ENCODE measurements at regions not wholly inside any gene's neighbourhood (a gene's known extent, or its start where the extent isn't known, plus 50 kb on each side); places are given as distances from the start of the nearest gene placed in this dataset.
"Not testable (repeated sequence)": the region's sequence is repeated elsewhere in the genome, so short reads cannot be mapped to it uniquely, and the experiment has no call there.

GRCh38 chr21:6072691-6073090, 4448.7 kb upstream of the TPTE start:
- H3K4me3 Mint-ChIP-seq; H3K9me3 Mint-ChIP-seq (ENCODE audit: insufficient read depth); ATAC-seq; H3K4me1 Mint-ChIP-seq (ENCODE audit: low read depth); CTCF ChIA-PET; POLR2A ChIA-PET; H3K27me3 Mint-ChIP-seq (ENCODE audit: low read depth); H3K27ac Mint-ChIP-seq; H3K36me3 Mint-ChIP-seq (ENCODE audit: low read depth); DNase-seq: not testable (repeated sequence)

DNA sequence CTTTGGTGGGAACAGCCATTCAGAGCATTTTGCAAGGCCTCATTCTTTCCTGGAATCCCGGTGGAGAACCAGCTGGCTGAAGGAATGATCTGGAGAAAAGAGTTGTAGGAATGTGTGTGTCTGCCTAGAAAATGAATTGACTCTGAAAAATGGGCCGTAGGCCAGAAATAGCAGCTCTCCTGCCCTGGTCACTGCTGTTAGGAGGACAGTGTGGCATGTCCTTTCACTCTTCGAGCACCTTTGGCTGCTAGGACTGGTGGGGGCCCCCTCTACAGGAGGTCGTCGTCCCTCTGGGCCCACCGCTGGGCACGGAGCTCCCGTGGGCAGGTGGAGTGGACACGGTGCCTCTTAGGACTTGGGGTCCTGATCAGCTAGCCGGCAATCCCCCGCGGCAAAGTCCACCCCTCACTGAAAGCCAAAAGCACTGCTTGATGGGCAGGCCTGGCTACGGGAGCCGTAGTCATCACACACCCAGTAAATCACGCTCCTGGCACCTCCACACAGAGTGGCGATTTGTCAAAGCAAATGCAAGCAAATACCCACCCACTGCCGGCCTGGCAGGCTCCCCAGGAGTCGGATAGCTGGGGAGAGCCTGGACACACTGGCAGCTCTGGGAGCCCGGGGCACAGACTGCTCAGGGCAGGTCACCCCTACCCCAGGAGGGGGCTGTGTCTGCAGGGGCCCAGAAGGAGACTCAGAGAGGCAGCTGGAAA, 4447.2 kb upstream of the TPTE start:
- H3K9me3 Mint-ChIP-seq (ENCODE audit: insufficient read depth); POLR2A ChIA-PET; H3K36me3 Mint-ChIP-seq (ENCODE audit: low read depth); ATAC-seq; H3K27ac Mint-ChIP-seq; H3K27me3 Mint-ChIP-seq (ENCODE audit: low read depth); DNase-seq; H3K4me1 Mint-ChIP-seq (ENCODE audit: low read depth); H3K4me3 Mint-ChIP-seq; CTCF ChIA-PET: not testable (repeated sequence)

DNA sequence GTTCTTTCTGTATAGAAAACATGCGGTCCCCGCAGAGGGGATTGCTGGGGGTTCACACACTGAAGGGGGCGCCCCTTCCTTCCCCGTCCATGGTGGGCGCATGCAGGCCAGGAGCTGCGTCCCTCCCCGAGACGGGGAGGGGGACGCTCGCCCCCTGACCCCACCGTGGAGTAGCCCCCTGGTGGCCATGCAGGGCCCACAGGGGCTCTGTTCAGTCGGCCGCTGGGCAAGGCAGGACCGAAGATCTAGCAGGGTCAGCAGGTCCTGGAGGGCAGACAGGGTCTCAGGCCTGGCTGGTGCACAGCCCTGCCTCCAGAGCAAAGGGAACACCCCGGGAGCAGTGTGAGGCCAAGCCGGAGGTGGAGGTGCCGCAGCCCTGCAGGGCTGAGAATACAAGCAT, 4446.4 kb upstream of the TPTE start:
- H3K27me3 Mint-ChIP-seq (ENCODE audit: low read depth); ATAC-seq: not testable (repeated sequence)

DNA sequence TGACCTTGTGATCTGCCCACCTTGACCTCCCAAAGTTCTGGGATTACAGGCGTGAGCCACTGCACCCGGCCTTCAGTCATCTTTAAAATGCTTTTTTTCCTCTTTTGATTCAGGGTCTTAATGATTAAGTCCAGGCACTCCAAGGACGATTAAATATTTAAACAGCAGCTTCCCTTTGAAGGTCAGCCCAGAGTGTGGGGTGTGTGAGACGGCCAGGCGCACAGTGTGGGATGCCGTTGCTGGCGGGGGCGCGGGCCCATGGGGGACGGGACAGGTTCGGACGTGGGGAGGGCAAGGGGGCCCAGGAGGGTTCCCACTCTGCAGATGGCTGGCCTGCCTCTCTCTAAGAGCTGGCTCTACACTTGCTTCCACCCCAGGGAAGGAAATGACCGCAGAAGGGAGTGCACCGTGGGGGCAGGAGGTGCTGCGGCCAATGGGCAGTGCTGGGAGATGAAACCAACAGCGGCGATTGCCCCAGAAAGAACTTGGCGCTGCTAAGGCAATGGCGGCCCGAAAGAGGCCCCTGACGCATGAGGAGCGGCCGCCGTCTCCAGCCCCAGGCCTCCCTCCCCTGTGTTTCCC, 4445.7 kb upstream of the TPTE start:
- H3K4me3 Mint-ChIP-seq; ATAC-seq; H3K36me3 Mint-ChIP-seq (ENCODE audit: low read depth); CTCF ChIA-PET; H3K27ac Mint-ChIP-seq; POLR2A ChIA-PET; H3K9me3 Mint-ChIP-seq (ENCODE audit: insufficient read depth); H3K4me1 Mint-ChIP-seq (ENCODE audit: low read depth); DNase-seq; H3K27me3 Mint-ChIP-seq (ENCODE audit: low read depth): not testable (repeated sequence)

More for the DNA sequence above, 4446.4 kb upstream of the TPTE start:
- POLR2A ChIA-PET; H3K4me1 Mint-ChIP-seq (ENCODE audit: low read depth); H3K4me3 Mint-ChIP-seq; CTCF ChIA-PET; H3K9me3 Mint-ChIP-seq (ENCODE audit: insufficient read depth); DNase-seq; H3K36me3 Mint-ChIP-seq (ENCODE audit: low read depth); H3K27ac Mint-ChIP-seq: not testable (repeated sequence)

GRCh38 chr21:6077358-6077757, 4444.0 kb upstream of the TPTE start:
- CTCF ChIA-PET; POLR2A ChIA-PET; H3K27me3 Mint-ChIP-seq (ENCODE audit: low read depth); H3K27ac Mint-ChIP-seq; H3K36me3 Mint-ChIP-seq (ENCODE audit: low read depth); H3K4me1 Mint-ChIP-seq (ENCODE audit: low read depth); H3K9me3 Mint-ChIP-seq (ENCODE audit: insufficient read depth); H3K4me3 Mint-ChIP-seq; DNase-seq; ATAC-seq: not testable (repeated sequence)

GRCh38 chr21:6078902-6079301, 4442.5 kb upstream of the TPTE start:
- DNase-seq; H3K4me1 Mint-ChIP-seq (ENCODE audit: low read depth); H3K9me3 Mint-ChIP-seq (ENCODE audit: insufficient read depth); H3K27me3 Mint-ChIP-seq (ENCODE audit: low read depth); H3K27ac Mint-ChIP-seq; H3K4me3 Mint-ChIP-seq; POLR2A ChIA-PET; ATAC-seq; H3K36me3 Mint-ChIP-seq (ENCODE audit: low read depth); CTCF ChIA-PET: not testable (repeated sequence)

DNA sequence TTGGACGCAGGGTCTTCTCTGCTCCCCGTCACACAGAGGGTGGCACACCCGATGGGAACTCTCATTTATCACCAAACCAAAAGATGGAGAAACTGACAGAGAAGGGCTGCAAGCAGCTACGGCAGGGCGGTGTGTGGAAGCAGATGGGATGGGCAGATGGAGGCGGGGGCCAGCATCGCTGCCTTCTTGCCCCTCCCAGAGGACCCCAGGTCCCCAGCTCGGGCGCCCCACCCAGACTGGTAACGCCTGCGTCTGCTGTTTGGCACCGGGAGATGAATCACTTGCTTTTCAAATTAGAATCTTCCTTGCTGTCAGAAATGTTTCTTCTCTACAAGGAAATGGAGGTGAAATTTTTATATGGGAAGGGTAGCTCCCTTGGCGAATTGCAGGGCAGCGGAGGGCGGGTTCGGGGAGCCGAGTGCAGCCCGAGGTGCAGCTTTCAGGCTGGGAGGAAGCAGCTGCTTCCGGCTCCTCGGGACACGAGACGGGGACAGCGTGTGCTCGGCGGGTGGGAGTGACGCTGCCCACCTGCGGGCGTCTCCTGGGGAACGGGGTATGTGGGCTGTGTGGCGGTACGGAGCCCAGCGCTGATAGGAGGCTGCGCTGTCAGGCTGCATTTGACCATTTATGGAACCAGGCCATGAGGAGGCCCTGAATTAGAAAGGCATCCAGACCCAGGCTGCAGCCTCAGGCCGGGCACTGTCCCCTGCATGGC, 4440.3 kb upstream of the TPTE start:
- H3K4me1 Mint-ChIP-seq (ENCODE audit: low read depth); POLR2A ChIA-PET; H3K36me3 Mint-ChIP-seq (ENCODE audit: low read depth); H3K27me3 Mint-ChIP-seq (ENCODE audit: low read depth); H3K27ac Mint-ChIP-seq; CTCF ChIA-PET; DNase-seq; H3K4me3 Mint-ChIP-seq; H3K9me3 Mint-ChIP-seq (ENCODE audit: insufficient read depth): not testable (repeated sequence)
- ATAC-seq = peak; percentile 62

DNA sequence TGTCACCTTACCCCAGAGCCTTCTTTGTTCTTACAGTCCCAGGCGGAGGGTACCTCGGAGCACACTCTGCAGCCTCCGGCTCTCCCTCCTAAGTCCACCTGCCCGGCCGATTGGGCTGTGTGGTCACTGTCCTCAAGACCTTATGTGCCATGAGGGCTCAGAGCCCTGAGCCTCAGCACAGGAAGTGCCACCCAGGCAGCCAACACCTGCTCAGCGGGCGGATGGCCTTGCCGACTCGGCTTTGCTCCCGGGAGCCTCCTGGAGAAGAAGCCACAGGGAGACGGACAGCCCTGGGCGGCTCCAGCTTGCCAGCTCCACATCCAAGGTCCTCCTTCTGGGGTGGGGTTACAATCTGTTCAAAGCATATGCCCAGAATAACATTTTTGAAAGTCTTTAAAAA, 4439.2 kb upstream of the TPTE start:
- POLR2A ChIA-PET = not testable (repeated sequence)

GRCh38 chr21:6083574-6084120, 4437.7 kb upstream of the TPTE start:
- H3K36me3 Mint-ChIP-seq (ENCODE audit: low read depth); H3K4me3 Mint-ChIP-seq; CTCF ChIA-PET; H3K27me3 Mint-ChIP-seq (ENCODE audit: low read depth); H3K9me3 Mint-ChIP-seq (ENCODE audit: insufficient read depth); H3K4me1 Mint-ChIP-seq (ENCODE audit: low read depth); ATAC-seq; H3K27ac Mint-ChIP-seq; DNase-seq; POLR2A ChIA-PET: not testable (repeated sequence)

More for the DNA sequence above, 4439.2 kb upstream of the TPTE start:
- ATAC-seq; H3K4me1 Mint-ChIP-seq (ENCODE audit: low read depth); H3K27me3 Mint-ChIP-seq (ENCODE audit: low read depth); DNase-seq; H3K4me3 Mint-ChIP-seq; CTCF ChIA-PET; H3K36me3 Mint-ChIP-seq (ENCODE audit: low read depth); H3K9me3 Mint-ChIP-seq (ENCODE audit: insufficient read depth); H3K27ac Mint-ChIP-seq: not testable (repeated sequence)

- POLR2A ChIA-PET; H3K4me1 Mint-ChIP-seq (ENCODE audit: low read depth); H3K36me3 Mint-ChIP-seq (ENCODE audit: low read depth); DNase-seq; H3K9me3 Mint-ChIP-seq (ENCODE audit: insufficient read depth); CTCF ChIA-PET; H3K4me3 Mint-ChIP-seq; H3K27me3 Mint-ChIP-seq (ENCODE audit: low read depth); ATAC-seq; H3K27ac Mint-ChIP-seq: not testable (repeated sequence)
Measured at GRCh38 chr21:6086038-6086437, 4435.3 kb upstream of the TPTE start.

GRCh38 chr21:6087579-6088178, 4433.7 kb upstream of the TPTE start:
- H3K9me3 Mint-ChIP-seq (ENCODE audit: insufficient read depth); H3K36me3 Mint-ChIP-seq (ENCODE audit: low read depth); H3K4me3 Mint-ChIP-seq; POLR2A ChIA-PET; CTCF ChIA-PET; H3K27me3 Mint-ChIP-seq (ENCODE audit: low read depth); ATAC-seq; H3K4me1 Mint-ChIP-seq (ENCODE audit: low read depth); H3K27ac Mint-ChIP-seq; DNase-seq: not testable (repeated sequence)

- DNase-seq; H3K4me1 Mint-ChIP-seq (ENCODE audit: low read depth); POLR2A ChIA-PET; H3K36me3 Mint-ChIP-seq (ENCODE audit: low read depth); CTCF ChIA-PET; H3K9me3 Mint-ChIP-seq (ENCODE audit: insufficient read depth); H3K4me3 Mint-ChIP-seq; ATAC-seq; H3K27me3 Mint-ChIP-seq (ENCODE audit: low read depth); H3K27ac Mint-ChIP-seq: not testable (repeated sequence)
Measured at GRCh38 chr21:6090286-6090908, 4431.0 kb upstream of the TPTE start.
